B cell (primary cell): ENCODE measurements at regions not wholly inside any gene's neighbourhood (a gene's known extent, or its start where the extent isn't known, plus 50 kb on each side); places are given as distances from the start of the nearest gene placed in this dataset.
"Not testable (repeated sequence)": the region's sequence is repeated elsewhere in the genome, so short reads cannot be mapped to it uniquely, and the experiment has no call there.

ENCODE experiments used
- ATAC-seq: fragments of 200-7000 bp; cut with Tn5 transposase; one replicate; pipeline ENCODE4 v1.10.0; 2021; ENCODE audit warnings: low read depth, mild to moderate bottlenecking, moderate number of reproducible peaks, moderate library complexity
- CTCF ChIA-PET: fragments of 350-600 bp; sonication (Branson Sonifier 250); formaldehyde crosslinking; loops from one replicate; lab custom pipeline; 2021; ENCODE audit warnings: antibody characterized with exemption, inconsistent platforms; lab: Charles Lee
- POLR2A ChIA-PET: fragments of 350-600 bp; sonication (Branson Sonifier 250); formaldehyde crosslinking; loops from one replicate; lab custom pipeline; 2021; ENCODE audit warnings: antibody characterized with exemption; lab: Charles Lee
- DNase-seq: peaks from one replicate; pipeline ENCODE4 v3.0.0; 2013
- H2AFZ ChIP-seq: 2 replicates; pipeline ENCODE4 v1.6.1; 2012; ENCODE audit warnings: mild to moderate bottlenecking, low read depth, low read length; ENCODE audit not compliant: insufficient read depth, poor library complexity, severe bottlenecking
- H3K27ac ChIP-seq, 2 donors: 1 replicate in 1 of 2; 2 replicates in 1 of 2; pipeline ENCODE4 v1.5.1; 2012 to 2013; ENCODE audit warnings: low read length in 2 of 2, mild to moderate bottlenecking in 2 of 2, moderate library complexity in 1 of 2
- H3K27me3 ChIP-seq, 4 experiments: fragments of 200-600 bp in 1 of 4; sonication (generic) in 1 of 4; replicated peaks in 1 of 4; 1 replicate in 2 of 4; 2 replicates in 2 of 4; pipeline versions ENCODE4 v1.6.1 to v1.7.0; 2013 to 2016; ENCODE audit warnings: low read length in 3 of 4, mild to moderate bottlenecking in 2 of 4, mixed read lengths in 1 of 4, moderate library complexity in 1 of 4; ENCODE audit not compliant: insufficient read depth in 4 of 4, control insufficient read depth in 3 of 4; ENCODE audit errors: control extremely low read depth in 1 of 4
- H3K36me3 ChIP-seq, 2 experiments: replicated peaks in 1 of 2; 1 replicate in 1 of 2; 2 replicates in 1 of 2; pipeline versions ENCODE4 v1.6.1 to v1.7.1; 2013; ENCODE audit warnings: low read length in 1 of 2; ENCODE audit not compliant: insufficient read depth in 2 of 2, control insufficient read depth in 1 of 2; ENCODE audit errors: control extremely low read depth in 1 of 2, extremely low read depth in 1 of 2
- H3K4me1 ChIP-seq, 2 donors: fragments of 200-600 bp in 1 of 2; sonication (generic) in 1 of 2; 1 replicate in 1 of 2; 2 replicates in 1 of 2; pipeline versions ENCODE4 v1.5.1 to v1.6.1; 2013 to 2017; ENCODE audit warnings: low read length in 2 of 2; ENCODE audit not compliant: control insufficient read depth in 2 of 2, insufficient read depth in 2 of 2
- H3K4me2 ChIP-seq: replicated peaks from 2 replicates; pipeline ENCODE3; 2012; ENCODE audit warnings: mild to moderate bottlenecking, low read depth, low read length; ENCODE audit not compliant: poor library complexity, severe bottlenecking
- H3K4me3 ChIP-seq, 5 experiments: fragments of 200-600 bp in 1 of 5; sonication (generic) in 1 of 5; 1 replicate in 3 of 5; 2 replicates in 2 of 5; pipeline versions ENCODE4 v1.5.1 to v1.7.0; 2011 to 2016; ENCODE audit warnings: low read length in 4 of 5, mild to moderate bottlenecking in 4 of 5, low read depth in 2 of 5, control low read depth in 1 of 5, moderate library complexity in 1 of 5; ENCODE audit not compliant: insufficient read depth in 1 of 5; ENCODE audit errors: control extremely low read depth in 1 of 5, extremely low read depth in 1 of 5
- H3K79me2 ChIP-seq: fragments of 200-600 bp; sonication (generic); one replicate; pipeline ENCODE4 v1.6.0; 2016; ENCODE audit warnings: low read length; ENCODE audit not compliant: control insufficient read depth, insufficient read depth
- H3K9ac ChIP-seq: fragments of 200-600 bp; sonication (generic); 2 replicates; pipeline ENCODE4 v1.6.1; 2017; ENCODE audit warnings: mild to moderate bottlenecking, low read length, moderate library complexity
- H3K9me3 ChIP-seq, 3 donors: one replicate each; pipeline versions ENCODE4 v1.6.1 to v1.7.1; 2013; ENCODE audit warnings: low read length in 2 of 3; ENCODE audit not compliant: control insufficient read depth in 2 of 3, insufficient read depth in 1 of 3; ENCODE audit errors: control extremely low read depth in 1 of 3
- H4K20me1 ChIP-seq: 2 replicates; pipeline ENCODE4 v1.6.0; 2012; ENCODE audit warnings: mild to moderate bottlenecking, low read length; ENCODE audit not compliant: insufficient read depth, control insufficient read depth, poor library complexity, severe bottlenecking
- H3K27ac Mint-ChIP-seq: one replicate; pipeline ENCODE4 v1.8.0; 2021; ENCODE audit warnings: mixed read lengths
- H3K27me3 Mint-ChIP-seq: one replicate; pipeline ENCODE4 v1.8.0; 2021; ENCODE audit warnings: mixed read lengths
- H3K4me1 Mint-ChIP-seq: one replicate; pipeline ENCODE4 v1.8.0; 2021; ENCODE audit warnings: mixed read lengths
- H3K4me3 Mint-ChIP-seq: one replicate; pipeline ENCODE4 v1.8.0; 2021; ENCODE audit warnings: mixed read lengths
- H3K9me3 Mint-ChIP-seq: one replicate; pipeline ENCODE4 v1.8.0; 2022; ENCODE audit warnings: mixed read lengths; ENCODE audit not compliant: insufficient read depth
- CTCF ChIP-seq: fragments of 200-600 bp; IDR thresholded peaks from one replicate; pipeline ENCODE4 v1.8.0; 2022; ENCODE audit warnings: antibody characterized with exemption, mild to moderate bottlenecking
- EZH2 ChIP-seq: IDR thresholded peaks from 2 replicates; pipeline ENCODE4 v1.6.1; 2012; ENCODE audit warnings: borderline replicate concordance, low read depth, mild to moderate bottlenecking, moderate library complexity, low read length; ENCODE audit not compliant: insufficient read depth, poor library complexity, severe bottlenecking
- WGBS: methylation state at CpG from one replicate; pipeline ENCODE4 v1.1.5; 2013; ENCODE audit warnings: missing lambda C conversion rate; ENCODE audit not compliant: insufficient coverage; 5-methylcytosine and 5-hydroxymethylcytosine counted together
- intact Hi-C: fragments of 100-400 bp; cut with micrococcal nuclease; formaldehyde crosslinking; loops from one replicate; pipeline ENCODE4 v1.10.0; 2022

- Histone ChIP-seq H3K27me3 (no peaks in the 10 kb centered on the region), H3K36me3 (no peaks in the 10 kb centered on the region), H3K79me2 (no peaks in the 10 kb centered on the region), H3K9me3 (peaks cover 0 to 11% (median 0%) of the 10 kb centered on the region in 3 donors), H3K9ac (no peak overlapping the region), H3K4me1 (no peaks in the 10 kb centered on the region), H3K27ac (no peak overlapping the region), H3K4me2 (no peak overlapping the region), H4K20me1 (no peaks in the 10 kb centered on the region), H3K4me3 (no peak overlapping the region), H2AFZ (no peak overlapping the region)
- ChIA-PET POLR2A (no interaction called here), CTCF (no interaction called here)
- Mint-ChIP-seq H3K4me1 (no peaks in the 10 kb centered on the region), H3K27me3 (no peaks in the 10 kb centered on the region), H3K27ac (no peak overlapping the region), H3K4me3 (no peak overlapping the region), H3K9me3 (no peaks in the 10 kb centered on the region)
- no peak for TF ChIP-seq CTCF
- no peak for TF ChIP-seq EZH2
- WGBS = 86% methylated on average over 4 of the region's 5 CpGs
- DNase-seq (no peak), ATAC-seq (no peak)
- intact Hi-C loops = no loop called here
These were observed 1035.1 kb upstream of the PCDH20 start for GRCh38 chr13:62450759-62451158.

- H3K4me1 ChIP-seq, H3K27me3 Mint-ChIP-seq, DNase-seq, intact Hi-C loops, CTCF ChIA-PET, H3K4me2 ChIP-seq, H4K20me1 ChIP-seq, H3K27me3 ChIP-seq, H3K4me3 Mint-ChIP-seq, H3K79me2 ChIP-seq, ATAC-seq, H3K27ac ChIP-seq, H3K9ac ChIP-seq, H3K9me3 Mint-ChIP-seq, H3K4me1 Mint-ChIP-seq, H3K4me3 ChIP-seq, H2AFZ ChIP-seq, POLR2A ChIA-PET, H3K27ac Mint-ChIP-seq, H3K36me3 ChIP-seq: not testable (repeated sequence)
- WGBS = 97% methylated on average over 39 of the region's 39 CpGs
- H3K9me3 ChIP-seq = peaks cover 0 to 11% (median 0%) of the 10 kb centered on the region in 3 donors
These were observed 1032.2 kb upstream of the PCDH20 start for GRCh38 chr13:62447771-62448382.
